ENCODE measurements at regions not wholly inside any gene's neighbourhood (a gene's known extent, or its start where the extent isn't known, plus 50 kb on each side); places are given as distances from the start of the nearest gene placed in this dataset.

GRCh38 chr4:106773076-106773905, 262.8 kb downstream of the DKK2 start:
- TF ChIP-seq EP300 (IDR thresholded peaks at IDR 0.05): no peak
- H3K4me1 ChIP-seq: no peaks in the 10 kb centered on the region
- H3K9me3 ChIP-seq: no peaks in the 10 kb centered on the region
- no peaks in the 10 kb centered on the region for H3K36me3 ChIP-seq
- no peak overlapping the region for H3K27ac ChIP-seq
- ATAC-seq: no peak
- H3K4me3 ChIP-seq: no peak overlapping the region
- H3K27me3 ChIP-seq: no peaks in the 10 kb centered on the region
- WGBS, 2 donors (ENCODE audit: low coverage in 1 of 2): 88% methylated on average over 1 of the region's 1 CpG; no CpG with 5 or more reads in 1 of the 2 donors

- no peaks in the 10 kb centered on the region for H3K9me3 ChIP-seq
- no peaks in the 10 kb centered on the region for H3K27me3 ChIP-seq
- H3K36me3 ChIP-seq: no peaks in the 10 kb centered on the region
- ATAC-seq: no peak
- no peak overlapping the region for H3K27ac ChIP-seq
- H3K4me3 ChIP-seq: no peak overlapping the region
- TF ChIP-seq CTCF (IDR thresholded peaks at IDR 0.05) (no peak), EP300 (IDR thresholded peaks at IDR 0.05) (no peak), POLR2AphosphoS5 (IDR thresholded peaks at IDR 0.05) (no peak), POLR2A (IDR thresholded peaks at IDR 0.05) (no peak)
- WGBS, 2 donors (ENCODE audit: low coverage in 1 of 2): 71% methylated on average over 1 of the region's 2 CpGs; no CpG with 5 or more reads in 1 of the 2 donors
- peaks cover 0 to 4% (median 2%) of the 10 kb centered on the region in 3 donors for H3K4me1 ChIP-seq
Measured at GRCh38 chr4:106767991-106768390, 268.1 kb downstream of the DKK2 start.

GRCh38 chr4:106766519-106766918, 269.6 kb downstream of the DKK2 start:
- no peak for ATAC-seq
- H3K27ac ChIP-seq: no peak overlapping the region
- H3K4me3 ChIP-seq: no peak overlapping the region
- H3K36me3 ChIP-seq: no peaks in the 10 kb centered on the region
- TF ChIP-seq POLR2A (IDR thresholded peaks at IDR 0.05) (no peak), POLR2AphosphoS5 (IDR thresholded peaks at IDR 0.05) (no peak), EP300 (IDR thresholded peaks at IDR 0.05) (no peak), CTCF (IDR thresholded peaks at IDR 0.05) (no peak)
- peaks cover 0 to 15% (median 6%) of the 10 kb centered on the region in 3 donors for H3K4me1 ChIP-seq
- no peaks in the 10 kb centered on the region for H3K27me3 ChIP-seq
- H3K9me3 ChIP-seq: no peaks in the 10 kb centered on the region

- no peak for ATAC-seq
- H3K27ac ChIP-seq: no peak overlapping the region
- H3K4me3 ChIP-seq: no peak overlapping the region
- TF ChIP-seq EP300 (IDR thresholded peaks at IDR 0.05) (no peak), POLR2A (IDR thresholded peaks at IDR 0.05) (no peak), POLR2AphosphoS5 (IDR thresholded peaks at IDR 0.05) (no peak), CTCF (IDR thresholded peaks at IDR 0.05) (no peak)
- H3K4me1 ChIP-seq: peaks cover 0 to 15% (median 6%) of the 10 kb centered on the region in 3 donors
- WGBS, 2 donors (ENCODE audit: low coverage in 1 of 2): 64% methylated on average over 4 of the region's 4 CpGs; no CpG with 5 or more reads in 1 of the 2 donors
- H3K9me3 ChIP-seq: no peaks in the 10 kb centered on the region
- H3K36me3 ChIP-seq: no peaks in the 10 kb centered on the region
- H3K27me3 ChIP-seq: no peaks in the 10 kb centered on the region
Measured at GRCh38 chr4:106764774-106765173, 271.3 kb downstream of the DKK2 start.

GRCh38 chr4:106762666-106763443, 273.3 kb downstream of the DKK2 start:
- no peak for ATAC-seq
- 11 to 23% methylated on average over 3 to 5 of the region's 5 CpGs for WGBS, 2 donors (ENCODE audit: low coverage in 1 of 2)
- Histone ChIP-seq H3K36me3 (no peaks in the 10 kb centered on the region), H3K27me3 (no peaks in the 10 kb centered on the region), H3K4me1 (peaks cover 0 to 15% (median 6%) of the 10 kb centered on the region in 3 donors), H3K4me3 (no peak overlapping the region), H3K27ac (no peak overlapping the region), H3K9me3 (no peaks in the 10 kb centered on the region)
- no peak for TF ChIP-seq POLR2AphosphoS5 (IDR thresholded peaks at IDR 0.05)
- TF ChIP-seq EP300 (IDR thresholded peaks at IDR 0.05): no peak
- no peak for TF ChIP-seq POLR2A (IDR thresholded peaks at IDR 0.05)
- TF ChIP-seq CTCF (IDR thresholded peaks at IDR 0.05): no peak
